SK-N-MC (cell line): ENCODE measurements at regions not wholly inside any gene's neighbourhood (a gene's known extent, or its start where the extent isn't known, plus 50 kb on each side); places are given as distances from the start of the nearest gene placed in this dataset.

ENCODE experiments used
- EZH2 ChIP-seq: fragments of 200-600 bp; sonication (generic); IDR thresholded peaks from one replicate; pipeline ENCODE4 v1.6.1; 2017; ENCODE audit warnings: antibody characterized with exemption
- FOXP2 ChIP-seq: optimal IDR thresholded peaks from 2 replicates; pipeline ENCODE3; 2011; ENCODE audit warnings: mild to moderate bottlenecking, moderate library complexity; ENCODE audit not compliant: insufficient read depth; ENCODE audit errors: extremely low read length, control extremely low read depth
- POLR2AphosphoS5 ChIP-seq: IDR thresholded peaks from 2 replicates; pipeline ENCODE4 v1.6.1; 2012; ENCODE audit warnings: mild to moderate bottlenecking, low read depth, low read length, borderline replicate concordance

- TF ChIP-seq EZH2 = no peak
- TF ChIP-seq FOXP2 = no peak
- TF ChIP-seq POLR2AphosphoS5 = no peak
These were observed 113.2 kb downstream of the HNRNPD start for GRCh38 chr4:82260632-82261031.
